HG03469 (cell line): ENCODE measurements at regions not wholly inside any gene's neighbourhood (a gene's known extent, or its start where the extent isn't known, plus 50 kb on each side); places are given as distances from the start of the nearest gene placed in this dataset.

Experiments used
- ATAC-seq: cut with Tn5 transposase; IDR thresholded peaks from one replicate; pipeline ENCODE4 v1.9.1; 2021; ENCODE audit warnings: mild to moderate bottlenecking, moderate library complexity, moderate number of reproducible peaks; ENCODE audit not compliant: unreplicated experiment

- no peak for ATAC-seq
Measured at GRCh38 chr22:48238284-48238915, 1476.0 kb downstream of the TBC1D22A start.

- ATAC-seq: no peak
Measured at GRCh38 chr22:48237466-48238283, 1475.2 kb downstream of the TBC1D22A start.

- no peak for ATAC-seq
Measured at GRCh38 chr22:48236261-48236660, 1473.8 kb downstream of the TBC1D22A start.

GRCh38 chr22:48235744-48236143, 1473.3 kb downstream of the TBC1D22A start:
- ATAC-seq: no peak

DNA sequence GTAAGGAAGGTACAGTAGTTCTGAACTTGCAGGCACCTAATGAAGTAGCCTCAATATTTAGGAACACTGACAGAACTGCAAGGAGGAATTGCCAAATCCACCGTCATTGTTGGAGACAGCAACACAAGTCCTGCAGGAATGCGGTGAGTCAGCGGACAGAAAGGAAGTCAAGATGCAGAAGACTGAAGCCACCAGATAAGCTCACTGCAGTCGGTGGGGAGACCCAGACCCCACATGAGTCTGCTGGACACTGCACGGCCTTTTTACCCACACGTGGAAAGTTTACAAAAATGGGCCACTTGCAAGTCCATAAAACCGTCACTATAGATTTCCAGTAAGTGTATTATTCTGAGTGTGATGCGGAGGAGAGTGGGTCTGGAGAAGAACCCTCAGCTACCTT, 1471.6 kb downstream of the TBC1D22A start:
- no peak for ATAC-seq

GRCh38 chr22:48233586-48233985, 1471.1 kb downstream of the TBC1D22A start:
- no peak for ATAC-seq

DNA sequence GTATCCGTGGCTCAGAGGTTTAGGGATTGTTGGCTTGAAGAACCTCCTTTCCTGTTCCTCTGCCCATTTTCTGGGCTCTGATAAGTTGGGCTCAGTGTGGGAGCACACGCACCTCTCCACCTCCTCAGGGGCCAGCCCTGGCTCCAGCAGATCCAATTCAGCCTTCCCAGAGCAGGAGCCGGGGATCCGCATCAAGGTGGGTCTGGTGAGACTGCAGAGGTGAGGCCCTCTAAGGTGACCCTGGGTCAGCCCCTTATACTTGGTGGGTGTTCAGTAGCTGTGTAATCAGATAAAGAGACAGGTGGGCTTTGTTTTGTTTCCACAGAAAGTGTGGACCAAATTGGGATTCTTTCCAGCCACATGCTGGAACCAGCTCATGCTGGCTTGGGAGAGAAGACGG, 1466.0 kb downstream of the TBC1D22A start:
- no peak for ATAC-seq

- ATAC-seq: no peak
Measured at GRCh38 chr22:48227341-48228018, 1465.0 kb downstream of the TBC1D22A start.

- ATAC-seq: no peak
Measured at GRCh38 chr22:48226026-48227013, 1463.9 kb downstream of the TBC1D22A start.

GRCh38 chr22:48224332-48224731, 1461.9 kb downstream of the TBC1D22A start:
- no peak for ATAC-seq

- no peak for ATAC-seq
Measured at GRCh38 chr22:48223488-48224190, 1461.2 kb downstream of the TBC1D22A start.

- no peak for ATAC-seq
Measured at GRCh38 chr22:48222742-48223487, 1460.5 kb downstream of the TBC1D22A start.

GRCh38 chr22:48218889-48219420, 1456.5 kb downstream of the TBC1D22A start:
- no peak for ATAC-seq

GRCh38 chr22:48217596-48217995, 1455.1 kb downstream of the TBC1D22A start:
- no peak for ATAC-seq

GRCh38 chr22:48212727-48213126, 1450.3 kb downstream of the TBC1D22A start:
- no peak for ATAC-seq

DNA sequence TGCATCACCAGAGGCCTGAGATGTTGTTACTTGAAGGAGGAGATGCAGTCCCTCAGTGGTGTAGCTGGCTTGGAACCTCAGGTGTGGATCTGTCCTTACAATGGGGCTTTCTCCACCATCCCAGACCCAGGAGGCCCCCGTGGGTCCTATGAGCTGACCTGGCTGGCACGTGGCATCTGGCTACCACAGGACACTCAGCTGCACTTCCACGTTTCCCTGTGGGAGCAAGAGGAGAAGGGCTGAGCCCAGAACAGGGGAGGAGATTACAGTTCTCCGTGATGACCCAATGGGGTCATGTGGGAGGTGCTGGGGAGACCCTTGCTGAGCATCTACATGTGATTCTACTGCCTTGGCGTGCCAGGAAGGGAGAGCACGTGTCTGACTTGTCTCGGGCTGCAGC, 1448.4 kb downstream of the TBC1D22A start:
- no peak for ATAC-seq

DNA sequence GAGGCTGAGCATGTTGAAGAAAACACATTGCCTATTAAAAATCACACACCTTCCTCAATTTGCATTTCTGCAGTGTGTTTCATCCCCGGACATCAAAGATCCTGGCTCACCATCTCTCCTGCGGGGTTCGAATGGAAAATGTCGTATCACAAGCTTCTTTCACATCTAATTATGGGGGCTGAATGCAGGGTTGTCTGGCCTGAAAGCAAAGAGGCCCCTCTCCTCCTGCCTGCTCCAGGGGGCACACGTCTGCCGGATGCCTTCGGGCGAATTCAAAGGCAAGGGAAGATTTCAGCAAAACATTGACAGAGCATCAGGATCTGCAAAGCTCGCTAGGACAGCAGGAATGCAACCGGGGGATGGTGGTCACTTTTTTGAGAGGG, 1447.7 kb downstream of the TBC1D22A start:
- no peak for ATAC-seq

DNA sequence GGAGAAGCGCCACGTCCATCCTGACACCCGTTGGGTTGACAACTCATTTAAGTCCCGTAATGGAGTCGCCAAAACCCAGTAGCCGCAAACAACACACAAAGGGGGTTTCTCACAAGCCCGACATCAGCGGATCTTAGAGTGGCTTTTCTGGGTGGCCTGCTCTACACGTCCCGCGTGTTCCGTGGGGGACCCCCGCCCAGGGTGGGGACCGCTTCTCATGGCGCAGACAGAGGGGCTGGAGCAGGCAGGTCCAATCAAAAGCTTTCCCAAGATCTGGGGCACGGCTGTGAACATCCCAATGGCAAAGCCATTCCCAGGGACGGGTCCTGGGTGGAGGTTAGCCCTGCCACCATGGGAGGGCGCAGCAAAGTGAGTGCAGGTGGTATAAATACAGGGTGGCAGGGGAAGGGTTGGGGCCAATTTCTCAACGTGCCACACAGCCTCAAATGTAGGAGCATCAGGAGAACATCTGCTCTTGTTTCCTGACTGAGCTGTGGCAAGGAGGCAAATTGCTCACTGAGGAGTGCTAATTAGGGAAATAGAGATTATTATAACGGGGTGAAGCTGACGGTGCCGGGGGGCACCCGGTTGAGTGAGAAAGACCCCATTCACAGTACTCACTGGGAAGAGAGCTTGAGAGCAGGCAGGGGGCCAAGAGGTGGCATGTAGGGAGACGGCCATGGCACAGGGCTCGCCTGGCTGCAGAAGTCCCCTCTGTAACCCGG, 1447.2 kb downstream of the TBC1D22A start:
- no peak for ATAC-seq
